Heart left ventricle (tissue), 13 donors: ENCODE measurements at regions not wholly inside any gene's neighbourhood (a gene's known extent, or its start where the extent isn't known, plus 50 kb on each side); places are given as distances from the start of the nearest gene placed in this dataset.

Source experiments
- CTCF ChIP-seq, 12 donors: fragments of 200-600 bp; sonication (generic) in 4 of 12; IDR thresholded peaks; one replicate each; pipeline versions ENCODE4 v1.5.0 to v1.8.0; 2018 to 2022; ENCODE audit warnings: antibody characterized with exemption in 12 of 12, mild to moderate bottlenecking in 5 of 12
- POLR2A ChIP-seq, 2 donors: fragments of 450-650 bp; IDR thresholded peaks; one replicate each; pipeline ENCODE4 v1.6.1; 2017; ENCODE audit warnings: antibody characterized with exemption in 2 of 2, mild to moderate bottlenecking in 2 of 2, moderate library complexity in 2 of 2
- donor health status: ischemic (EF 13 %, LVEDD 7.1; RV severe dilation, severe dysfunction).
- donor health status: DM: no; HTN: yes; CAD: no.
- donor health status: DM: no; HTN: no; CAD: no.
- donor health status: ischemic (EF 25% LVEDD 6.9; RV normal size, moderate dysfunction).
- donor health status: ischemic (EF 25% LVEDD 5.7; RV mildly dilated, moderate dysfunction).
- donor health status: ischemic (EF 35%, LVEDD 5.7; RV mildly dilated, moderate dysfunction).
- donor health status: nonischemic (EF 11% LVEDD 7.7; RV severe dilation, severe dysfunction).
- donor health status: DM: yes; HTN: yes; CAD: no.
- donor health status: PGD.
- donor health status: ischemic (EF 29% LVEDD 5.4; RV normal size, mild dysfunction).
- donor health status: nonischemic (EF 23%, LVEDD 6.1; RV moderate dilation, normal function).

GRCh38 chr13:38463048-38463447 lies 113.4 kb downstream of the UFM1 start:
- TF ChIP-seq CTCF (IDR thresholded peaks at IDR 0.05): no peak
- no peak for TF ChIP-seq POLR2A (IDR thresholded peaks at IDR 0.05)
